HEK293T (cell line): ENCODE measurements at regions not wholly inside any gene's neighbourhood (a gene's known extent, or its start where the extent isn't known, plus 50 kb on each side); places are given as distances from the start of the nearest gene placed in this dataset.

ENCODE experiments used
- CTBP1 ChIP-seq: fragments of 450-650 bp; IDR thresholded peaks from 2 replicates; pipeline ENCODE4 v1.6.1; 2016; ENCODE audit warnings: borderline replicate concordance
- ELF4 ChIP-seq: fragments of 450-650 bp; IDR thresholded peaks from 2 replicates; pipeline ENCODE4 v1.6.1; 2017; ENCODE audit warnings: antibody characterized with exemption
- FOXA1 ChIP-seq: fragments of 450-650 bp; IDR thresholded peaks from 2 replicates; pipeline ENCODE4 v1.6.1; 2016; ENCODE audit warnings: mild to moderate bottlenecking
- FOXK2 ChIP-seq: fragments of 450-650 bp; IDR thresholded peaks from 2 replicates; pipeline ENCODE4 v1.6.1; 2016; ENCODE audit warnings: mild to moderate bottlenecking
- FOXM1 ChIP-seq: fragments of 450-650 bp; IDR thresholded peaks from 2 replicates; pipeline ENCODE4 v1.6.1; 2017; ENCODE audit warnings: mild to moderate bottlenecking, borderline replicate concordance
- HDGF ChIP-seq: fragments of 450-650 bp; IDR thresholded peaks from 2 replicates; pipeline ENCODE4 v1.6.1; 2017; ENCODE audit warnings: antibody characterized with exemption, borderline replicate concordance
- NFRKB ChIP-seq: fragments of 450-650 bp; IDR thresholded peaks from 2 replicates; pipeline ENCODE4 v1.6.1; 2016; ENCODE audit warnings: mild to moderate bottlenecking, moderate library complexity
- SP1 ChIP-seq: fragments of 450-650 bp; IDR thresholded peaks from 2 replicates; pipeline ENCODE4 v1.6.1; 2017
- SUZ12 ChIP-seq: fragments of 450-650 bp; IDR thresholded peaks from 2 replicates; pipeline ENCODE4 v1.6.1; 2016; ENCODE audit warnings: mild to moderate bottlenecking
- ZNF384 ChIP-seq: fragments of 450-650 bp; IDR thresholded peaks from 2 replicates; pipeline ENCODE4 v1.6.1; 2016
- TF ChIP-seq, protein P1 (sequence below): fragments of 450-650 bp; IDR thresholded peaks from 2 replicates; pipeline ENCODE4 v1.6.1; 2016

DNA sequence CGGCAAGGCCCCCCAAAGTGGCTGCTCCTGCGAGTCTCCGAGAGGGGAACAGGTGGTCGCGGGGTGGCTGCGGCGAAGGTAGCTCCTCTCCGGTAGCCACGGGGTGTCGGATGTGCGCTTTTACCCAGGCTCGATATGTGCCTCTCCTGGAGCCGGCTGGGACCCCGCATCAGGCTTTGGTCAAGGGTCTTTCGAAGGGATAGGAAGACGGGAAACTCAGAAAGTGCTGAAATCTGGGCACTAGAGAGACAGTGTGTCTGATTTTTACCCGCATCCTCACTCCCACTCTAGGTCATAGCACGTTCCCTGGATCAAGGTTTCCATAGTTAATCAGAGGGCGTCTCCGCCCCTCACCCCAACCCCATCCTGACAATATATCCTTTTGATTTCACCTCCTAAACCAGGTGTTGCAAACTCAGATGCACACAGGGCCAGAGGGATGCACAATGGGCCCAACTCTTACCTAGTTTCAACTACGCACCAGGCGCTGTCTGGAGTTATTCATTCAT lies 156.9 kb downstream of the PTPN11 start:
- no peak for TF ChIP-seq ZNF384
- TF ChIP-seq FOXM1, result no peak
- TF ChIP-seq SP1, result no peak
- TF ChIP-seq CTBP1, result no peak
- no peak for TF ChIP-seq SUZ12
- no peak for TF ChIP-seq FOXA1
- TF ChIP-seq, protein P1, sequence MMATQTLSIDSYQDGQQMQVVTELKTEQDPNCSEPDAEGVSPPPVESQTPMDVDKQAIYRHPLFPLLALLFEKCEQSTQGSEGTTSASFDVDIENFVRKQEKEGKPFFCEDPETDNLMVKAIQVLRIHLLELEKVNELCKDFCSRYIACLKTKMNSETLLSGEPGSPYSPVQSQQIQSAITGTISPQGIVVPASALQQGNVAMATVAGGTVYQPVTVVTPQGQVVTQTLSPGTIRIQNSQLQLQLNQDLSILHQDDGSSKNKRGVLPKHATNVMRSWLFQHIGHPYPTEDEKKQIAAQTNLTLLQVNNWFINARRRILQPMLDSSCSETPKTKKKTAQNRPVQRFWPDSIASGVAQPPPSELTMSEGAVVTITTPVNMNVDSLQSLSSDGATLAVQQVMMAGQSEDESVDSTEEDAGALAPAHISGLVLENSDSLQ, result no peak
- TF ChIP-seq FOXK2, result no peak
- no peak for TF ChIP-seq HDGF
- TF ChIP-seq ELF4, result no peak
- TF ChIP-seq NFRKB, result no peak
